ENCODE measurements at regions not wholly inside any gene's neighbourhood (a gene's known extent, or its start where the extent isn't known, plus 50 kb on each side); places are given as distances from the start of the nearest gene placed in this dataset.

DNA sequence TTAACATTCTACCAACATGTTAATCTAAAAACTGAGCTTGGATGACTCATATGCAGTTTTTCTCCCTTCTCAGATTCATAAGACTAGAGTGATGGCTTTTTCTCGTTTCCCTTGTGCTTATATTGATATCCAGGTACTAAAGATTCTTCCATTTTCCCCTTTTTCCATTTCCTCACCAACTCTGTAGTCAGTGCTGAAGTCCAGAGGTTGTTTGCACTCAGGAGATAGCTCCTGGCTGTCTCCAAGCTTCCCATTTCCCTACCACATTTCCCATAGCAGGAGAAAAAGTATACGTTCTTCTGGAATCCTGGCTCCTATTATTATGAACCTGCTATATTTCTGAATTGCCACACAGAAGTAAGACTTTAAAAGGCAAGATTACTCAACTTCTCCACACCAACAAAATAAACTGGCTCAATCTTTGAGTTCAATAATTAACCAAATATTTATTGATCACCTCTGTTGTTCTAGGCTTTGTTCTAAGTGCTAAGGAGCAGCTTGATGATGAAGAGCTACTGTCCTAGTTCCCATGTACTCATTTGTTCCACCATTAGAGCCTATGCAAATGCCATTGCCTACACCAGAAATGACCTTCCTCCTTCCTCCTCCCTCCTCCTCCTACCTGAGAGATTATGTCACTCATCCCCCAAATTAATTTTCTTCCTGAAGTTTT is 454.4 kb upstream of the RPS6KA3 start:
- no peak overlapping the region for H3K27ac ChIP-seq
- DNase-seq: no peak
- no peaks in the 10 kb centered on the region for H3K27me3 ChIP-seq
- no peak overlapping the region for H3K4me3 ChIP-seq
- no peaks in the 10 kb centered on the region for H3K4me1 ChIP-seq
- intact Hi-C loops (cut with DNase I; ENCODE audit: low total_unique reads): no loop called here
- no peak for TF ChIP-seq POLR2A (IDR thresholded peaks at IDR 0.05)
- TF ChIP-seq, protein P1, sequence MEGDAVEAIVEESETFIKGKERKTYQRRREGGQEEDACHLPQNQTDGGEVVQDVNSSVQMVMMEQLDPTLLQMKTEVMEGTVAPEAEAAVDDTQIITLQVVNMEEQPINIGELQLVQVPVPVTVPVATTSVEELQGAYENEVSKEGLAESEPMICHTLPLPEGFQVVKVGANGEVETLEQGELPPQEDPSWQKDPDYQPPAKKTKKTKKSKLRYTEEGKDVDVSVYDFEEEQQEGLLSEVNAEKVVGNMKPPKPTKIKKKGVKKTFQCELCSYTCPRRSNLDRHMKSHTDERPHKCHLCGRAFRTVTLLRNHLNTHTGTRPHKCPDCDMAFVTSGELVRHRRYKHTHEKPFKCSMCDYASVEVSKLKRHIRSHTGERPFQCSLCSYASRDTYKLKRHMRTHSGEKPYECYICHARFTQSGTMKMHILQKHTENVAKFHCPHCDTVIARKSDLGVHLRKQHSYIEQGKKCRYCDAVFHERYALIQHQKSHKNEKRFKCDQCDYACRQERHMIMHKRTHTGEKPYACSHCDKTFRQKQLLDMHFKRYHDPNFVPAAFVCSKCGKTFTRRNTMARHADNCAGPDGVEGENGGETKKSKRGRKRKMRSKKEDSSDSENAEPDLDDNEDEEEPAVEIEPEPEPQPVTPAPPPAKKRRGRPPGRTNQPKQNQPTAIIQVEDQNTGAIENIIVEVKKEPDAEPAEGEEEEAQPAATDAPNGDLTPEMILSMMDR (IDR thresholded peaks at IDR 0.05): no peak
- H3K9me3 ChIP-seq: no peaks in the 10 kb centered on the region
- H3K36me3 ChIP-seq: no peaks in the 10 kb centered on the region

DNA sequence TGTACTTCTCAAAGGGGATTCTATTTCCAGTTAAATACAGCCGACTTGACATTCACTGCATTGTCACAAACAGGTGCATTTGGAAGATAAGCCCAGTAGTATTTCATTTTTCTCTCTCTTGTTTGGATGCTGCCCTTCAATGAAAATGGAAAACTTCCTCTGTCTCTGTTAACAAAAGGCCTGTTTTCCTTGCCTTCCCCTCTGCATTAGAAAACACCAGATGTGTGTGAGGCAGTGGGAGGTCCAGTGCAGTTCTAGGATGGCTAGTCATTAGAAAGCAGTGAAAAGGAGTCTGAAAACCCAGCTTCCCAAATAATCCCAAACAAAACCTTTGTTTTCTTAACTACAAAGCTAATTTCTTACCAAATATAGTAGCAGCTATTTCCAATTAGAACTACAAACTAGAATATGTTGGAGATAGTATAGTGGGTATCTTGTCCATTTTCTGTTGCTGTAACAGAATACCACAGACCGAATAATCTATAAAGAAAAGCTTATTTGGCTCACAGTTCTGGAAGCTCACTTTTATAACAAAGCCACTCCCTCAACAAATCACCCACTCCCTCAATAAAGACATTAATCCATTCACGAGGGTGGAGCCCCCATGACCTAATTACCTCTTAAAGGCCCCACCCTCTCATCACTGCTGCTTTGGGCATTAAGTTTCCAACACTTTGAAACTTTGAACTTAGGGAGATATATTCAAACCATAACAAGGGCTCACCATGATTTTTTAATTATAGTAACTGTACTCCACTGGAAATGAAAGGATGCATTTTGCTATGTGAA is 452.1 kb upstream of the RPS6KA3 start:
- intact Hi-C loops (cut with DNase I; ENCODE audit: low total_unique reads): no loop called here
- DNase-seq: no peak
- no peak for TF ChIP-seq POLR2A (IDR thresholded peaks at IDR 0.05)
- TF ChIP-seq, protein P1 (IDR thresholded peaks at IDR 0.05): no peak

DNA sequence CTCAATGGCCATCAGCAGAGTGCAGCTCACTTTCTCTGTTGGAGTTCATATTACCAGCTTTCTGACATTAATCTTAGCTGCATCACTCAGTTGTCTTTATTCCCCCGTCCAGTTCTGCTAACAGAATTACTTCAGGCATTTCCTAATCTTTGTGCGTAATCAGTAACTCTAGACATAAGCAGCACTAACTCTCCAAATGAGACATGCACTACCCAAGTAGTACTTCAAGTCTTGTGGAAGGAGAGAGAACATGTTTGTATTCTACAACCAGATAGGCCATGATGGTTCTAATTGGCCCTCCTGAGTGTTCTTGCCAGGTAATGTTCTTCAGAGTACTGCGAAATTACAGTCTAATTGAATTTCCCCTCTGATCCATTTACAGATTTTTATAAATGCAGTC is 448.5 kb upstream of the RPS6KA3 start:
- DNase-seq: no peak
- intact Hi-C loops (cut with DNase I; ENCODE audit: low total_unique reads): no loop called here
- H3K9me3 ChIP-seq: no peaks in the 10 kb centered on the region
- H3K27me3 ChIP-seq: no peaks in the 10 kb centered on the region
- no peaks in the 10 kb centered on the region for H3K36me3 ChIP-seq
- H3K4me3 ChIP-seq: no peak overlapping the region
- no peaks in the 10 kb centered on the region for H3K4me1 ChIP-seq
- TF ChIP-seq POLR2A (IDR thresholded peaks at IDR 0.05): no peak
- no peak overlapping the region for H3K27ac ChIP-seq

More for the DNA sequence above, 452.1 kb upstream of the RPS6KA3 start:
- Histone ChIP-seq H3K9me3 (no peaks in the 10 kb centered on the region), H3K4me1 (no peaks in the 10 kb centered on the region), H3K27ac (no peak overlapping the region), H3K27me3 (no peaks in the 10 kb centered on the region), H3K4me3 (no peak overlapping the region), H3K36me3 (no peaks in the 10 kb centered on the region)

DNA sequence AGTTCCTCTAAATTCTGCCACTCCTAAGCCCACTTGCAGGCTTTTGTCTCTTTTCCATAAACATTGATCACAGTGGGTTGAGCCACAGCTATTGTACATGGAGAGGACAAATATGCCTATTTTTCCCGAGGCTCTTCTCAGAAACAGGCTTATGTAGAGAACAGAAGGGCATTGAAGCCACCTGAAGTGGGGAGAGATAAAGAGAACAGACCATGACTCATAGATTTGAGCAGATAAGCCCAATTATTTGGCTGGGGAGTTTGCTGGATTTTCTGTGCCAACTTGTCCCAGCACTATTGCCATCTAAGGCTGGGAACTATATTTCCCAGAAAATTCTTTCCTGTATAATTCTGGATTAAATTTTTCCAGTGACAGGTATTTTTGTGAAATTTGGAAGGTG is 446.1 kb upstream of the RPS6KA3 start:
- DNase-seq: no peak
- no peak overlapping the region for H3K4me3 ChIP-seq
- H3K27ac ChIP-seq: no peak overlapping the region
- H3K36me3 ChIP-seq: no peaks in the 10 kb centered on the region
- no peaks in the 10 kb centered on the region for H3K4me1 ChIP-seq
- intact Hi-C loops (cut with DNase I; ENCODE audit: low total_unique reads): no loop called here
- no peaks in the 10 kb centered on the region for H3K27me3 ChIP-seq
- TF ChIP-seq POLR2A (IDR thresholded peaks at IDR 0.05): no peak
- TF ChIP-seq, protein P1 (IDR thresholded peaks at IDR 0.05): no peak
- no peaks in the 10 kb centered on the region for H3K9me3 ChIP-seq

DNA sequence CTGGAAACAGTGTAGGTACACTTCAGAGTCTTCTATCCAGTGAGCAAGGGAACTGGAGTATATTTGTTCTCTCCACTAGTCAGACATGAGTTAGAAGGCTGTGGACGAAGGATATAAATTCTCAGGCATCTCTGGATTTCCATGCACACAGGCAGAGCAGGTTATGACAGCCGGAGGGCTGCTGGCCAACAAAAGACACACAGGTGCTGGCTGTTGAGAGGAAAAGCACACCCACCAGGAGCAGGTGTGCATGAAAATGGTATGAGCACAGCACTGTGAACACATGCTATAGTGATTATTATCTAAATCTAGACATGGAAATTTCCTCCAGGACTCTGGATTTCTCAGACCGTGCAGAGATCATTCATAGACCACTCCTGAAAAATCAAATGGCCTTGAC is 444.7 kb upstream of the RPS6KA3 start:
- Histone ChIP-seq H3K4me3 (no peak overlapping the region), H3K27me3 (no peaks in the 10 kb centered on the region), H3K36me3 (no peaks in the 10 kb centered on the region), H3K4me1 (no peaks in the 10 kb centered on the region), H3K27ac (no peak overlapping the region), H3K9me3 (no peaks in the 10 kb centered on the region)
- intact Hi-C loops (cut with DNase I; ENCODE audit: low total_unique reads): no loop called here
- TF ChIP-seq, protein P1 (IDR thresholded peaks at IDR 0.05): no peak
- no peak for DNase-seq
